Mucosa of rectum (tissue), 2 donors: ENCODE measurements at regions not wholly inside any gene's neighbourhood (a gene's known extent, or its start where the extent isn't known, plus 50 kb on each side); places are given as distances from the start of the nearest gene placed in this dataset.

Experiments
- H3K27ac ChIP-seq, 2 donors: one replicate each; pipeline ENCODE4 v1.7.0; 2013; ENCODE audit warnings: inconsistent platforms in 2 of 2, low read depth in 2 of 2, low read length in 2 of 2
- H3K27me3 ChIP-seq, 2 donors: one replicate each; pipeline ENCODE4 v1.7.0; 2013; ENCODE audit warnings: low read length in 2 of 2; ENCODE audit not compliant: control insufficient read depth in 2 of 2, insufficient read depth in 2 of 2
- H3K36me3 ChIP-seq, 2 donors: one replicate each; pipeline ENCODE4 v1.7.0; 2013; ENCODE audit warnings: low read length in 2 of 2; ENCODE audit not compliant: control insufficient read depth in 2 of 2, insufficient read depth in 2 of 2
- H3K4me1 ChIP-seq, 2 donors: one replicate each; pipeline ENCODE4 v1.7.0; 2013; ENCODE audit warnings: low read length in 2 of 2, mild to moderate bottlenecking in 1 of 2; ENCODE audit not compliant: control insufficient read depth in 2 of 2, insufficient read depth in 2 of 2
- H3K4me3 ChIP-seq, 2 donors: one replicate each; pipeline ENCODE4 v1.7.0; 2013; ENCODE audit warnings: low read length in 2 of 2
- H3K9ac ChIP-seq, 2 donors: one replicate each; pipeline ENCODE4 v1.7.0; 2013; ENCODE audit warnings: low read length in 2 of 2, low read depth in 1 of 2, mild to moderate bottlenecking in 1 of 2
- H3K9me3 ChIP-seq, 2 donors: one replicate each; pipeline ENCODE4 v1.7.0; 2013; ENCODE audit warnings: low read length in 2 of 2; ENCODE audit not compliant: control insufficient read depth in 2 of 2
- donor health status: healthy.
- donor health status: Normal muscosa, but diverticular disease.

DNA sequence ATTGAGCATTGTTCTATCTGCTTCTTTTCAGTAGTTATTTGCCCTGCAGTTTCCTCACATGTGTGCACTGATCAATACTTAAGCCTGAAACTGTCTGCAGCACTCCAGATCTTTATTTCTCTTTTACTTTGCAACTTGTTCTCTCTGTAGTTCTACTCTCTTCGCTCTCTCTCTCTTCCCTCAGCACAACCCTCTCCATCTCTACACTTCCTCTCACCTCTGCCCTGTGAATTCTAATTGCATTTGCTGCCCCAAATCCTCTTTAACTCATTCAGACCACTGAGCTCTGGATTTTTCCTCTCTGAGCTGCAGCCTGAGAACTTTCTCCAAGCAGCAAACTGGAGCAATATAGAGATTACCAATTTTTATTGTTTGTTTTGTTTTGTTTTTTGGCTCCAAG, 1035.5 kb downstream of the FSCB start:
- H3K9ac ChIP-seq = no peak overlapping the region

DNA sequence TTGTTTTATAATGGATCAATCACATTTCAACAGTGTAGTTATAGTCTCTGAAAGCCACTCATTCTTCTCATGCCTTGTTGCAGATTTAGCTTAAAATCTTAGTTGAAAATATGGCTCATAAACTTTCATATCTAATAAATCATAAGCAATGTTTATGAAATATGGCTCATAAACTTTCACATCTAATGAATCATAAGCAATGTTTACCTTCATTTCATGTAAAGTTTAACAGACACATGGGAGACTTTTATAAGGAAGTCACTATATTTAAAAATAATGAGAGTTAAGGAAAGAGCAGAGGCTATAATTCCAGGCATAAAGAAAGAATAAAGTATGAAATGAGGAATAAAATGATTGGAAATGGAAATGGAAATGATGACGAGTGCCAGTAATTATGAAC, 1042.1 kb downstream of the FSCB start:
- Histone ChIP-seq H3K9me3 (no peaks in the 10 kb centered on the region), H3K36me3 (no peaks in the 10 kb centered on the region), H3K9ac (no peak overlapping the region), H3K27me3 (no peaks in the 10 kb centered on the region), H3K4me1 (no peaks in the 10 kb centered on the region), H3K27ac (no peak overlapping the region), H3K4me3 (no peak overlapping the region)

More for the DNA sequence above, 1035.5 kb downstream of the FSCB start:
- Histone ChIP-seq H3K36me3 (no peaks in the 10 kb centered on the region), H3K27me3 (no peaks in the 10 kb centered on the region), H3K27ac (no peak overlapping the region), H3K4me3 (no peak overlapping the region), H3K9me3 (no peaks in the 10 kb centered on the region), H3K4me1 (no peaks in the 10 kb centered on the region)

- Histone ChIP-seq H3K9me3 (no peaks in the 10 kb centered on the region), H3K36me3 (no peaks in the 10 kb centered on the region), H3K27ac (no peak overlapping the region), H3K9ac (no peak overlapping the region), H3K4me1 (no peaks in the 10 kb centered on the region), H3K27me3 (no peaks in the 10 kb centered on the region), H3K4me3 (no peak overlapping the region)
Observed at GRCh38 chr14:43449291-43449690, 1057.8 kb downstream of the FSCB start.

DNA sequence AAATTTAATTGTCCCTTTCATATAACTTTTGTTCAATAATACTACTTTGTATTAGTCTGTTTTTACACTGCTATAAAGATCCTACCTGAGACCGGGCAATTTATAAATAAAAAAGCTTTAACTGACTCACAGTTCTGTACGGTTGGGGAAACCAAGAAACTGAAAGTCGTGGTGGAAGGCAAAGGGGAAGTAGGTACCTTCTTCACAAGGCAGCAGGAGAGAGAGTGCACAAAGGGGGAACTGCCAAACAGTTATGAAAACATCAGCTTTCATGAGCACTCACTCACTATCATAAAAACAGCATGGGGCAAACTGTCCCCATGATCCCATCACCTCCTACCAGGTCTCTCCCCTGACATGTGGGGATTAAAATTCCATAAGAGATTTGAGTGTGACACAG, 1069.0 kb downstream of the FSCB start:
- no peaks in the 10 kb centered on the region for H3K4me1 ChIP-seq
- no peak overlapping the region for H3K9ac ChIP-seq
- H3K9me3 ChIP-seq = no peaks in the 10 kb centered on the region
- H3K27me3 ChIP-seq = no peaks in the 10 kb centered on the region
- H3K4me3 ChIP-seq = no peak overlapping the region
- H3K36me3 ChIP-seq = no peaks in the 10 kb centered on the region
- H3K27ac ChIP-seq = no peak overlapping the region

DNA sequence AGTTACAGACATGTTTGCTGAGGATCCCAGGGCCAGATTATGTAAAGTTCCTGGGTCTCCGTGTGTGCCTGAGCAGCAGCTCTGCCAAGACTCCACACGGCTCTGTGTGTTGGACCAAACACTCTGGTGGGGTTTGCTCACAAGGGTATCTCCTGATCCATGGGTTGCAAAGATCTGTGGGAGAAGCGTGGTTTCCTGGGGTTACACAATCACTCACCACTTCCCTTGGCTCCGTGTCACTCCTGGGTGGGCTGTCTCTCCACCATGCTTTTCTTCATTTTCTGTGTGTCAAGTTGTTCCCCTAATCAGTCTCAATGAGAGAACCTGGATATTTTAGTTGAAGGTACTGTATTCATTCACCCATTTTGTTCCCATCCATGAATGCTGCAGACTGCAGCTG, 1088.8 kb downstream of the FSCB start:
- H3K4me1 ChIP-seq = no peaks in the 10 kb centered on the region
- no peak overlapping the region for H3K9ac ChIP-seq

DNA sequence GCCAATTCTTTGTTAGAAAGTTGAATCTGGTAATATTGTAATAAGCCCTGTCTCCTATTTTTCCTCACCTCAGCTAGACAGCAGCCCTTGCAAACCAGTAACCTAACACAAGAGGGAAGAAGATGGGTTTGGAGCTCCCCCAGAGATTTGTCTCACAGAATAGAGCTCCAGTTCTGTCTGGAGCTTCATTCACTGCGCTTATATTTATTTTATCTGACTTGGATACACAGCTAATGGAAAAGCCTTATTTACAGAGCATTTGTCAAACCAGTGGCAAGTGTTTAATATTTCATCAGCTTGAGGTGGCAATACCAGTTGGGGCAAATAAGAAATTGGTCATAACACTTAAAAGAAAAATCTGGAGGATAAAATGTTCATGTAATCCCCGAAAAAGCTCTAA, 1094.0 kb downstream of the FSCB start:
- no peaks in the 10 kb centered on the region for H3K36me3 ChIP-seq
- no peak overlapping the region for H3K4me3 ChIP-seq
- no peak overlapping the region for H3K27ac ChIP-seq
- no peaks in the 10 kb centered on the region for H3K27me3 ChIP-seq
- H3K9me3 ChIP-seq = no peaks in the 10 kb centered on the region
- H3K4me1 ChIP-seq = no peaks in the 10 kb centered on the region
- H3K9ac ChIP-seq = no peak overlapping the region

More for the DNA sequence above, 1088.8 kb downstream of the FSCB start:
- Histone ChIP-seq H3K4me3 (no peak overlapping the region), H3K36me3 (no peaks in the 10 kb centered on the region), H3K9me3 (no peaks in the 10 kb centered on the region), H3K27ac (no peak overlapping the region), H3K27me3 (no peaks in the 10 kb centered on the region)

GRCh38 chr14:43411841-43412240, 1095.2 kb downstream of the FSCB start:
- H3K27ac ChIP-seq = no peak overlapping the region
- H3K9ac ChIP-seq = no peak overlapping the region
- no peaks in the 10 kb centered on the region for H3K9me3 ChIP-seq
- H3K36me3 ChIP-seq = no peaks in the 10 kb centered on the region
- H3K4me1 ChIP-seq = no peaks in the 10 kb centered on the region
- no peak overlapping the region for H3K4me3 ChIP-seq
- no peaks in the 10 kb centered on the region for H3K27me3 ChIP-seq

DNA sequence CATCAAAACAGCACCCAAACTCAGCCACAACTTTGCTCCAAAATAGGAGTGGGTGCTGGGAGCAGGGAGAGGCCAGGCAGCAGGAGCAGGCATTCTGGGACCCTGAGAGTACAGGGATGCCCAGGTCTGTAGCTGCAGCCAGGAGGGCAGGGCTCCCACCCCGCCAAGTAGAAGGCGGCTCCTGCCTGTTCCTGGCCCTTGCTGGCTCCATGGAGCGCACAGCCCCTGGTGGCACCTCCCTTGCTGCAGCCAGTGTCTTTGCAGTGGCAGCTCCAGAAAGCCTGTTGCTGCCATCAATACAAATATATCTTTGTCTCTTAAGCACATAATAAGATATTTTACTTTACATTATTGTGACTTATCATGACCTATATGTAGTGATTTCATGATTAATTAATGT, 1096.5 kb downstream of the FSCB start:
- no peak overlapping the region for H3K9ac ChIP-seq
- H3K27ac ChIP-seq = no peak overlapping the region
- no peaks in the 10 kb centered on the region for H3K9me3 ChIP-seq
- no peaks in the 10 kb centered on the region for H3K27me3 ChIP-seq
- H3K36me3 ChIP-seq = no peaks in the 10 kb centered on the region
- H3K4me1 ChIP-seq = no peaks in the 10 kb centered on the region
- no peak overlapping the region for H3K4me3 ChIP-seq

- H3K36me3 ChIP-seq = no peaks in the 10 kb centered on the region
- no peaks in the 10 kb centered on the region for H3K9me3 ChIP-seq
- H3K9ac ChIP-seq = no peak overlapping the region
- H3K27me3 ChIP-seq = no peaks in the 10 kb centered on the region
- no peak overlapping the region for H3K27ac ChIP-seq
- no peak overlapping the region for H3K4me3 ChIP-seq
- H3K4me1 ChIP-seq = no peaks in the 10 kb centered on the region
Observed at GRCh38 chr14:43408472-43408871, 1098.6 kb downstream of the FSCB start.

- no peak overlapping the region for H3K27ac ChIP-seq
- no peaks in the 10 kb centered on the region for H3K4me1 ChIP-seq
- H3K9me3 ChIP-seq = no peaks in the 10 kb centered on the region
- no peaks in the 10 kb centered on the region for H3K36me3 ChIP-seq
- H3K27me3 ChIP-seq = no peaks in the 10 kb centered on the region
- H3K9ac ChIP-seq = no peak overlapping the region
- no peak overlapping the region for H3K4me3 ChIP-seq
Observed at GRCh38 chr14:43407706-43408105, 1099.4 kb downstream of the FSCB start.

- Histone ChIP-seq H3K4me3 (no peak overlapping the region), H3K27me3 (no peaks in the 10 kb centered on the region), H3K9ac (no peak overlapping the region)
Observed at GRCh38 chr14:43406931-43407330, 1100.2 kb downstream of the FSCB start.

More at GRCh38 chr14:43406931-43407330, 1100.2 kb downstream of the FSCB start:
- no peaks in the 10 kb centered on the region for H3K36me3 ChIP-seq
- no peak overlapping the region for H3K27ac ChIP-seq
- H3K9me3 ChIP-seq = no peaks in the 10 kb centered on the region
- H3K4me1 ChIP-seq = no peaks in the 10 kb centered on the region
